ENCODE measurements at regions not wholly inside any gene's neighbourhood (a gene's known extent, or its start where the extent isn't known, plus 50 kb on each side); places are given as distances from the start of the nearest gene placed in this dataset.

GRCh38 chr3:147030274-147030673 is 376.1 kb downstream of the ZIC4 start:
- no peak for DNase-seq (ENCODE audit: low spot score)

- no peak for DNase-seq (ENCODE audit: low spot score)
Observed at GRCh38 chr3:147015334-147015733, 391.0 kb downstream of the ZIC4 start.

GRCh38 chr3:147008886-147009285 is 397.5 kb downstream of the ZIC4 start:
- no peak for DNase-seq (ENCODE audit: low spot score)

- no peak for DNase-seq (ENCODE audit: low spot score)
Observed at GRCh38 chr3:147008458-147008857, 397.9 kb downstream of the ZIC4 start.

GRCh38 chr3:147007736-147008245 is 398.6 kb downstream of the ZIC4 start:
- DNase-seq (ENCODE audit: low spot score) = no peak

- no peak for DNase-seq (ENCODE audit: low spot score)
Observed at GRCh38 chr3:147002721-147003120, 397.6 kb upstream of the PLSCR5 start.

GRCh38 chr3:147000274-147000673 is 395.1 kb upstream of the PLSCR5 start:
- no peak for DNase-seq (ENCODE audit: low spot score)

- DNase-seq (ENCODE audit: low spot score) = no peak
Observed at GRCh38 chr3:146991907-146992306, 386.8 kb upstream of the PLSCR5 start.

- no peak for DNase-seq (ENCODE audit: low spot score)
Observed at GRCh38 chr3:146975476-146975875, 370.3 kb upstream of the PLSCR5 start.

- no peak for DNase-seq (ENCODE audit: low spot score)
Observed at GRCh38 chr3:146975032-146975431, 369.9 kb upstream of the PLSCR5 start.

- DNase-seq (ENCODE audit: low spot score) = no peak
Observed at GRCh38 chr3:146974001-146974400, 368.9 kb upstream of the PLSCR5 start.

- DNase-seq (ENCODE audit: low spot score) = no peak
Observed at GRCh38 chr3:146972726-146973125, 367.6 kb upstream of the PLSCR5 start.

- no peak for DNase-seq (ENCODE audit: low spot score)
Observed at GRCh38 chr3:146970236-146970635, 365.1 kb upstream of the PLSCR5 start.

- no peak for DNase-seq (ENCODE audit: low spot score)
Observed at GRCh38 chr3:146969356-146969755, 364.2 kb upstream of the PLSCR5 start.

- no peak for DNase-seq (ENCODE audit: low spot score)
Observed at GRCh38 chr3:146968204-146968651, 363.1 kb upstream of the PLSCR5 start.

- no peak for DNase-seq (ENCODE audit: low spot score)
Observed at GRCh38 chr3:146967783-146968182, 362.6 kb upstream of the PLSCR5 start.

GRCh38 chr3:146966124-146966523 is 361.0 kb upstream of the PLSCR5 start:
- DNase-seq (ENCODE audit: low spot score) = no peak

- DNase-seq (ENCODE audit: low spot score) = no peak
Observed at GRCh38 chr3:146953511-146953981, 348.4 kb upstream of the PLSCR5 start.

- DNase-seq (ENCODE audit: low spot score) = no peak
Observed at GRCh38 chr3:146948985-146949384, 343.8 kb upstream of the PLSCR5 start.

- no peak for DNase-seq (ENCODE audit: low spot score)
Observed at GRCh38 chr3:146948186-146948585, 343.0 kb upstream of the PLSCR5 start.

- DNase-seq (ENCODE audit: low spot score) = no peak
Observed at GRCh38 chr3:146929696-146930095, 324.6 kb upstream of the PLSCR5 start.

GRCh38 chr3:146928421-146929059 is 323.4 kb upstream of the PLSCR5 start:
- no peak for DNase-seq (ENCODE audit: low spot score)

GRCh38 chr3:146921693-146922092 is 316.5 kb upstream of the PLSCR5 start:
- no peak for DNase-seq (ENCODE audit: low spot score)

- DNase-seq (ENCODE audit: low spot score) = no peak
Observed at GRCh38 chr3:146914409-146914808, 309.3 kb upstream of the PLSCR5 start.
